Cardiac fibroblast (primary cell): ENCODE measurements at regions not wholly inside any gene's neighbourhood (a gene's known extent, or its start where the extent isn't known, plus 50 kb on each side); places are given as distances from the start of the nearest gene placed in this dataset.

ENCODE experiments used
- DNase-seq, 2 donors: peaks; one replicate each; pipeline versions ENCODE4 v3.0.0 to v3.0.0-alpha.2; 2010; ENCODE audit warnings: low read depth in 2 of 2
- H3K4me3 ChIP-seq, 2 donors: replicated peaks in 1 of 2; 1 replicate in 1 of 2; 2 replicates in 1 of 2; pipeline ENCODE4 v1.5.1; 2011; ENCODE audit warnings: low read depth in 2 of 2, low read length in 2 of 2, mild to moderate bottlenecking in 2 of 2, moderate library complexity in 1 of 2
- CTCF ChIP-seq: IDR thresholded peaks from one replicate; pipeline ENCODE4 v1.5.1; 2011; ENCODE audit warnings: low read depth, mild to moderate bottlenecking, low read length, inconsistent platforms

GRCh38 chr1:30232288-30232899 is 491.0 kb downstream of the MATN1 start:
- DNase-seq = no peak
- peak; percentile 30 for TF ChIP-seq CTCF
- no peak overlapping the region for H3K4me3 ChIP-seq

GRCh38 chr1:30229960-30230359 is 493.4 kb downstream of the MATN1 start:
- no peak for DNase-seq
- TF ChIP-seq CTCF = no peak

GRCh38 chr1:30229557-30229956 is 493.8 kb downstream of the MATN1 start:
- H3K4me3 ChIP-seq = no peak overlapping the region
- no peak for DNase-seq
- no peak for TF ChIP-seq CTCF

More at GRCh38 chr1:30229960-30230359, 493.4 kb downstream of the MATN1 start:
- H3K4me3 ChIP-seq = no peak overlapping the region

- no peak for DNase-seq
- no peak overlapping the region for H3K4me3 ChIP-seq
- TF ChIP-seq CTCF = no peak
Observed at GRCh38 chr1:30226648-30227047, 496.7 kb downstream of the MATN1 start.

- no peak for DNase-seq
- no peak overlapping the region for H3K4me3 ChIP-seq
- TF ChIP-seq CTCF = no peak
Observed at GRCh38 chr1:30225357-30225756, 498.0 kb downstream of the MATN1 start.

- H3K4me3 ChIP-seq = no peak overlapping the region
- no peak for DNase-seq
- TF ChIP-seq CTCF = no peak
Observed at GRCh38 chr1:30219675-30220074, 503.7 kb downstream of the MATN1 start.

- no peak for DNase-seq
- TF ChIP-seq CTCF = no peak
- no peak overlapping the region for H3K4me3 ChIP-seq
Observed at GRCh38 chr1:30218438-30218837, 504.9 kb downstream of the MATN1 start.
